Smooth muscle cell (in vitro differentiated cells): ENCODE measurements at regions not wholly inside any gene's neighbourhood (a gene's known extent, or its start where the extent isn't known, plus 50 kb on each side); places are given as distances from the start of the nearest gene placed in this dataset.

Source experiments
- DNase-seq: peaks from one replicate; lab custom pipeline; 2025; ENCODE audit not compliant: unreplicated experiment; lab: John Stamatoyannopoulos, UW
- H2AFZ ChIP-seq: fragments of 200-600 bp; sonication (generic); 2 replicates; pipeline ENCODE4 v1.6.0; 2016; ENCODE audit warnings: antibody characterized with exemption, low read depth, mild to moderate bottlenecking
- H3F3A ChIP-seq: fragments of 200-600 bp; sonication (generic); 2 replicates; pipeline ENCODE4 v1.6.0; 2017; ENCODE audit warnings: antibody characterized with exemption, low read depth
- H3K27ac ChIP-seq: fragments of 200-600 bp; sonication (generic); 2 replicates; pipeline ENCODE4 v1.5.1; 2016; ENCODE audit warnings: low read depth, mild to moderate bottlenecking
- H3K27me3 ChIP-seq: fragments of 200-600 bp; sonication (generic); 2 replicates; pipeline ENCODE4 v1.6.1; 2016; ENCODE audit warnings: low read depth, mild to moderate bottlenecking
- H3K36me3 ChIP-seq: fragments of 200-600 bp; sonication (generic); 2 replicates; pipeline ENCODE4 v1.5.1; 2016; ENCODE audit warnings: low read depth
- H3K4me1 ChIP-seq: fragments of 200-600 bp; sonication (generic); 2 replicates; pipeline ENCODE4 v1.5.1; 2016; ENCODE audit warnings: low read depth
- H3K4me2 ChIP-seq: fragments of 200-600 bp; sonication (generic); 2 replicates; pipeline ENCODE4 v1.6.0; 2016; ENCODE audit warnings: mild to moderate bottlenecking
- H3K4me3 ChIP-seq: fragments of 200-600 bp; sonication (generic); 2 replicates; pipeline ENCODE4 v1.5.1; 2016; ENCODE audit warnings: mild to moderate bottlenecking
- H3K79me2 ChIP-seq: fragments of 200-600 bp; sonication (generic); 2 replicates; pipeline ENCODE4 v1.6.0; 2016; ENCODE audit warnings: low read depth, mild to moderate bottlenecking
- H3K9ac ChIP-seq: fragments of 200-600 bp; sonication (generic); 2 replicates; pipeline ENCODE4 v1.6.0; 2016; ENCODE audit warnings: low read depth
- H3K9me3 ChIP-seq: fragments of 200-600 bp; sonication (generic); replicated peaks from 2 replicates; pipeline ENCODE4 v1.5.1; 2016; ENCODE audit warnings: low read depth
- H4K20me1 ChIP-seq: fragments of 200-600 bp; sonication (generic); 2 replicates; pipeline ENCODE4 v1.6.0; 2016; ENCODE audit warnings: low read depth
- CTCF ChIP-seq: fragments of 200-600 bp; sonication (generic); IDR thresholded peaks from 2 replicates; pipeline ENCODE4 v1.5.1; 2017; ENCODE audit warnings: borderline replicate concordance, mild to moderate bottlenecking, antibody characterized with exemption; ENCODE audit not compliant: insufficient read depth, poor library complexity, severe bottlenecking
- WGBS: methylation state at CpG from one replicate; pipeline ENCODE4 v1.1.7; 2016; ENCODE audit warnings: low lambda C conversion rate; 5-methylcytosine and 5-hydroxymethylcytosine counted together

DNA sequence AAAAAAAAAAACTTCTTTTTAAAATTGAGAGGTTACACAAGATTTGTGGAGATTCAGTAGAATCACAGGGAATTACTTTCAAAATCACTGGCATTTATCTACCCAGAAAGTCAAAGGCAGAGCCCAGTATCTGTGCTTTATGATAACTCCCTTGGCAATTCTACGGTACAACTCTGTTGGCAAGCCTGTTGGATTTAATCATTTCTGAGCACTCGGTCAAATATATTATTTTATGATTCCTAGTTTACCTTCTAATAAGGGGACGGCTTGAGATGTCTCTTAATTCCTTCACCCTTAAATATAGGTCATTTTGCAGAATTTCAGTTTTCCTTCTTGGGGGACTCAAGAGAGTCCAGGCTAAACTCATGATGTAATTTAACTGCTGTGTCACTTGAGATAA, 987.6 kb downstream of the EFNB2 start:
- no peaks in the 10 kb centered on the region for H3K9me3 ChIP-seq
- WGBS = 76% methylated on average over 3 of the region's 3 CpGs

GRCh38 chr13:105545811-105546210, 989.7 kb downstream of the EFNB2 start:
- 89% methylated on average over 5 of the region's 5 CpGs for WGBS
- no peak for TF ChIP-seq CTCF
- no peak overlapping the region for H3K4me2 ChIP-seq

More for the DNA sequence above, 987.6 kb downstream of the EFNB2 start:
- no peaks in the 10 kb centered on the region for H3K4me1 ChIP-seq
- H3K36me3 ChIP-seq = no peaks in the 10 kb centered on the region
- H3K79me2 ChIP-seq = no peaks in the 10 kb centered on the region
- H3K4me3 ChIP-seq = no peak overlapping the region
- H3K27me3 ChIP-seq = no peaks in the 10 kb centered on the region
- H2AFZ ChIP-seq = no peak overlapping the region
- no peak for DNase-seq
- no peak overlapping the region for H3K27ac ChIP-seq
- no peak overlapping the region for H3K9ac ChIP-seq
- H3F3A ChIP-seq = no peaks in the 10 kb centered on the region
- no peak overlapping the region for H3K4me2 ChIP-seq
- H4K20me1 ChIP-seq = no peaks in the 10 kb centered on the region
- TF ChIP-seq CTCF = no peak

DNA sequence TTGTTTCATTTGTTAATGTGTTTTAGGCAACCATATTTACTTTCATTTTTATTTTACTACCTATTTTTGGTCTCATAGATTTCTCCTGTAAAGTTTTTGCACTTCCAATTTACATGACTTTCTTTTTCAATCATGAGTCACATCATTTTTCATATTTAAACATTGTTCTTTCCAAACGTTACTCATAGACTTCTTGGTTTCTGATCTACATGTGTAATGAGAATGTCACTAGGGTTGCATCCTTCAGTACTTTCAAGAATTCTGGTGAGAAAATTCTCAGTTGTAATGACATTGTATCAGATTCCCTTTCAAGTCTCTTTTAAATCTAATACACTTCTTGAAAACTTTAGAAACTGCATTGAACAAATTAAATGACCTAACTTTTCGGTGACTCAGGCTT, 991.7 kb downstream of the EFNB2 start:
- no peaks in the 10 kb centered on the region for H3K79me2 ChIP-seq
- H2AFZ ChIP-seq = no peak overlapping the region
- no peaks in the 10 kb centered on the region for H3K27me3 ChIP-seq
- H3F3A ChIP-seq = no peaks in the 10 kb centered on the region
- no peaks in the 10 kb centered on the region for H3K4me1 ChIP-seq
- no peaks in the 10 kb centered on the region for H3K36me3 ChIP-seq
- H3K4me3 ChIP-seq = no peak overlapping the region
- no peaks in the 10 kb centered on the region for H4K20me1 ChIP-seq
- H3K4me2 ChIP-seq = no peak overlapping the region
- no peaks in the 10 kb centered on the region for H3K9me3 ChIP-seq
- H3K27ac ChIP-seq = no peak overlapping the region
- no peak overlapping the region for H3K9ac ChIP-seq
- TF ChIP-seq CTCF = no peak
- DNase-seq = no peak
- WGBS = 91% methylated on average over 2 of the region's 2 CpGs

More at GRCh38 chr13:105545811-105546210, 989.7 kb downstream of the EFNB2 start:
- no peaks in the 10 kb centered on the region for H4K20me1 ChIP-seq
- no peaks in the 10 kb centered on the region for H3K79me2 ChIP-seq
- no peaks in the 10 kb centered on the region for H3K4me1 ChIP-seq
- DNase-seq = no peak
- H3K9ac ChIP-seq = no peak overlapping the region
- H2AFZ ChIP-seq = no peak overlapping the region
- H3K27me3 ChIP-seq = no peaks in the 10 kb centered on the region
- H3K27ac ChIP-seq = no peak overlapping the region
- no peaks in the 10 kb centered on the region for H3F3A ChIP-seq
- no peaks in the 10 kb centered on the region for H3K36me3 ChIP-seq
- H3K4me3 ChIP-seq = no peak overlapping the region
- no peaks in the 10 kb centered on the region for H3K9me3 ChIP-seq

GRCh38 chr13:105541565-105541964, 993.9 kb downstream of the EFNB2 start:
- H3K4me3 ChIP-seq = no peak overlapping the region
- H3K4me2 ChIP-seq = no peak overlapping the region
- no peaks in the 10 kb centered on the region for H3K27me3 ChIP-seq
- no peak overlapping the region for H3K9ac ChIP-seq
- H3K9me3 ChIP-seq = no peaks in the 10 kb centered on the region
- no peak for DNase-seq
- no peak for TF ChIP-seq CTCF
- H4K20me1 ChIP-seq = no peaks in the 10 kb centered on the region
- H3F3A ChIP-seq = no peaks in the 10 kb centered on the region
- H3K36me3 ChIP-seq = no peaks in the 10 kb centered on the region
- H2AFZ ChIP-seq = no peak overlapping the region
- no peaks in the 10 kb centered on the region for H3K4me1 ChIP-seq
- H3K27ac ChIP-seq = no peak overlapping the region
- H3K79me2 ChIP-seq = no peaks in the 10 kb centered on the region
- WGBS = 84% methylated on average over 2 of the region's 2 CpGs
